NAMALWA (cell line): ENCODE measurements at regions not wholly inside any gene's neighbourhood (a gene's known extent, or its start where the extent isn't known, plus 50 kb on each side); places are given as distances from the start of the nearest gene placed in this dataset.
"Not testable (repeated sequence)": the region's sequence is repeated elsewhere in the genome, so short reads cannot be mapped to it uniquely, and the experiment has no call there.

Source experiments
- DNase-seq: peaks from one replicate; pipeline ENCODE4 v3.0.0-alpha.2; 2015; ENCODE audit warnings: low spot score

DNA sequence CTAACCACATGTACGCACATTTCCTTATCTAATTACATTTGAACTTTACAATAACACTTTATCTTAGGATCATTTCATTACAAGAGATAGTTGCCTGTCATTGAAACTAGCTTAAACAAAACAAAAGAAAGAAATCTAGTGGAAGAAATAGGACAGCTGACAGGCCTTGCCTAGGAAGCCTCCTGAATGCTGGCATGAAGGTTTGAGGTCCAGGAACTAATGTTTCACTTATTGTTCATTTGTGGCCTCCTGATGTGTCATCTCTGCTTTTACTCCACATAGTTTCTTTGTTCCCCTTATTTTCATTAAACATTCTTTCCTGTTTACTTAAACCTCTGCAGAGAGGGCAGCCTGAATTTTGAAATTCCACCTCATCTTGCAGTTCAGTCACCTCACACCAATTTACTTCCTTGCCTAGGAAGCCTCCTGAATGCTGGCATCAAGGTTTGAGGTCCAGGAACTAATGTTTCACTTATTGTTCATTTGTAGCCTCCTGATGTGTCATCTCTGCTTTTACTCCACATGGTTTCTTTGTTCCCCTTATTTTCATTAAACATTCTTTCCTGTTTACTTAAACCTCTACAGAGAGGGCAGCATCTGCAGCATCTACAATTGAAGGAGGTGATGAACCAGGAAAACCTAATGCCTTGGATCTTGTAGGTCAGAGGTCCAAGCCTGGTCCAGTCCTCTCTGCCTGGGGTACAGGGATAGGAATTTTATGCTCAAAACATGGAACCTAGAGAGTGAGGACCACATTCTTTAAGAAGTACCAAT lies 319.2 kb downstream of the SPATA31A1 start:
- not testable (repeated sequence) for DNase-seq

DNA sequence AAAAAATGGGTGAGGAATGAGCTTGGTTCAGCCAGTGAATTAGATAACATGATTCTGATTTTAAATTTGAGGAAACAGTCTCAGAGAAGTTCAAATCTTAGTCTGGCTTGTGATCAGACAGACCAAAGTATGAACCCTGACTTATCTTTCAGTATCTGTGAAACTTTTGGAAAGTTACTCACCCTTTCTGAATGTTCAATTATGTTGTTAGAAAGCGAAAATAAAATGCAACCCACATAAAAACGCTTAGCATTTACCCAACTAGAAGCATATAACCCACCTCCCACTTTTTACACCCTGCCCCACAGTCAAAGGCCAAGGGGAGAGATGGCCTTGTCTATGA lies 319.7 kb downstream of the SPATA31A1 start:
- DNase-seq: not testable (repeated sequence)

DNA sequence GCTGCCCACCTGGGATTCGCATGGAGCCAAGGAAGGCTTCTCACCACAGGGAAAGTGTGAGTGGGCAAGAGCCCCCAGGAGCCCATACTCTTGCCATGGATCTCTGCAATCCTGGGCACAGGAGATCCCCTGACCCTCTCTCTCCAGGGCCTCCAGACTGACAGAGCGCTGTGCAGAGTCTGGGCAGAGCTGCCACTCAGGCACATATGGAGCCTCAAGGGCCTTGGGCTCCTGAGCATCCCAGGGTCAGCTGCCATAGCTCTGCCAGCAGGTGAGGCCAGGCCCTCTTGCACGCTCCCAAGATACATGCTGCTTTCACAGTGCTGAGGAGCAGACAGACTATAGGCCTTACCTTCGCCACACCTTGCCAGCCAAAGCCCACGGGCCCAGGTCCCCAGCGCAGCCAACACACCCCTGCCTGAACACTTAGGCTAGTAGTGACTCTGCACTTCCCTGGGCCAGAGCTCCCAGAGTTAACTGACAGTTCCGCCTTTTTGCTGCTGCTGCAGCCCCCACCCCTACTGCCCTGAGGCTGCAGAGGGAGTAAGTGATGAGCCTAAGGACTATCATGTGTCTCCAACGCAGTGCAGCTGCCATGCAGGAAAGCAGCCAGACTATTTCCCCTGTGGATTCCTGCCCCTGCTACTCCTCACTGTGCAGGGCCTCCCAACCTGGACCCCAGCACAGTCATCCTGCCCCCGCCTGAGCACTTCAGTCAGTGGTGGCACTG lies 323.2 kb downstream of the SPATA31A1 start:
- DNase-seq: not testable (repeated sequence)

DNA sequence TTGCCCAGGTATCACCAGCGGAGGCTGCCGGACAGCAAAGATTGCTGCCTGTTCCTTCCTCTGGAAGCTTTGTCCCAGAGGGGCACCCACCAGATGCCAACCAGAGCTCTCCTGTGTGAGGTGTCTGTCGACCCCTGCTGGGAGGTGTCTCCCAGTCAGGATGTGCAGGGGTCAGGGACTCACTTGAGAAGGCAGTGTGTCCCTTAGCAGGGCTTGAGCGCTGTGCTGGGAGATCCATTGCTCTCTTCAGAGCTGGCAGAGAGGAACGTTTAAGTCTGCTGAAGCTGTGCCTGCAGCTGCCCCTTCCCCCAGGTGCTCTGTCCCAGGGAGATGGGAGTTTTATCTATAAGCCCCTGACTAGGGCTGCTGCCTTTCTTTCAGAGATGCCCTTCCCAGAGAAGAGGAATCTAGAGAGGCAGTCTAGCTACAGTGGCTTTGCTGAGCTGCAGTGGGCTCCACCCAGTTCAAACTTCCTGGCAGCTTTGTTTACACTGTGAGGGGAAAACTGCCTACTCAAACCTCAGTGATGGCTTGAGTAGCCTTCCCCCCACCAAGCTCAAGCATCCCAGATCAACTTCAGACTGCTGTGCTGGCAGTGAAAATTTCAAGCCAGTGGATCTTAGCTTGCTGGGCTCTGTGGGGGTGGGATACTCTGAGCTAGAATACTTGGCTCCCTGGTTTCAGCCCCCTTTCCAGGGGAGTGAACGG lies 325.4 kb downstream of the SPATA31A1 start:
- not testable (repeated sequence) for DNase-seq

DNA sequence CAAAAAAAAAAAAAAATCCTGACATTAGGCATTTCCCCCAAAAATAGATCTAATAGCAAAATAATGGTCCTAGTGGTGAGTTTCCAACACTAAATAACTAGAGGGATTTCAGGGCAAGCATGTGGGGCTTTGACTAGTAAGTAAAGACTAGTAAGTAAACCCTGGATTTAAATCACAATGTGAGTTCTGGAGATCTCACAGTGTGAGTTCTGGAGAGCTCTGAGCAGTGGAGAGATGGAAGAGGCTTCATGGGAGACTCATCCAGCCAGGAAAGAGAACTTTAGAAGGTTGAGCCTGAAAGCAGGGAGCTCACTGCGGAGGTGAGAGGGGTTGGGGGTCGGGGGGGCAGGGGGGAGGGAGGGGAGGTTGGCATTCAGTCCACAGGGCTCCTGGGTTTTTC lies 373.4 kb downstream of the SPATA31A1 start:
- DNase-seq: not testable (repeated sequence)

DNA sequence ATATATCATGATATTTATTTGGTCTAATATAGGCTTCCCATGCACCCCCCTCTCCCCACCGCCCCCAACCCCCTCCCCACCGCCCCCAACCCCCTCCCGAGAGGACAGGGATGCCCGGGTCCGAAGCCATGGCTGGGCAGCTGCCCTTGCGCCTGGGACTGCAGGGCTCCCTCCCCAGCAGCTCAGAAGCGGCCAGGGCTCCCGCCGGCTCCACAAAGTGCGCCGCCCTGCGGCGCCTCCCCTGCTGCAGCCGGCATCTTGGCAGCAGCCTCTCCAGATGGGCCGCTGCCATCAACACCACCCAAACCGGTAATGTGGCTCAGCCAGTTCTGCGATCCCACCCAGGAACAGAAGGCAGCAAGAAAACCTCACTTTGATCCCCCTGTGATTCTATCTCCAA lies 389.4 kb downstream of the SPATA31A1 start:
- DNase-seq: not testable (repeated sequence)

DNA sequence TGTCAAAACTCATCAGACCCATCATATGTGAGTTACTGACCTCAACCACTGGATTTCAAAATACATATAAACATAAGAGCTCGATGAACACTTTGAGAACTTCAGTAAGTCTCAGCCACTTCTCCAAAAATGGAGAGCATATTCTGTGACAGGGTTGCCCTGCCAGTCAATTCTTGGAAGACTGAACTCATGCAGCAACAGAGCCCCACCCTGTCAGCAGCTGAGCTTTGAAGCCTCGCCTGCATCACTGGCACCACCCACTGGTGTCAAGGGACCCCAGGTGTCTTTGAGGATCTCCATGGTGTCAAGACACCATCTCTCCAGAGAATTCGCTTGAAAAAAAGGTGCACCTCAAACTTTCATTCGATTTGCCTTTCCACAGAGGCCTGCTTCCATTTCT lies 420.1 kb downstream of the SPATA31A1 start:
- DNase-seq: not testable (repeated sequence)

DNA sequence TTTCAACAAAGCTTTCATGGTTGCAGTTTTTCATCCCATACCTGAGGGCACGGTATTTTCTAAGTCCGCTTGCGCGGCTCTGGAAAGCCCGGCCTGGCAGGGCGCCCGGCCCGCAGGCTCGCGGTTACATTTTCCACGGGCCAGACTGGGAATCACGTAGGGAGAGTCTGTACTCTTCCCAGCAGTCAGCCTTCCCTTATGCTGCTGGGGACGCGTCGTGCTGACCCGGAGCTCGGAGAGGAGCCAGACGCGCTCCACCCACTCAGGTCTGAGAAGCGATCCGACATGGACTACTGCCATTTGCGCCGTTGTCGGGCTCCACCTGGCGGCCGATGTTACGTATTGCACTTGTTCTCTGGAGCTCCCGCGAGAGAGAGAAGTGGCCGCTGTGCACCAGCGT lies 435.9 kb downstream of the SPATA31A1 start:
- DNase-seq: not testable (repeated sequence)

DNA sequence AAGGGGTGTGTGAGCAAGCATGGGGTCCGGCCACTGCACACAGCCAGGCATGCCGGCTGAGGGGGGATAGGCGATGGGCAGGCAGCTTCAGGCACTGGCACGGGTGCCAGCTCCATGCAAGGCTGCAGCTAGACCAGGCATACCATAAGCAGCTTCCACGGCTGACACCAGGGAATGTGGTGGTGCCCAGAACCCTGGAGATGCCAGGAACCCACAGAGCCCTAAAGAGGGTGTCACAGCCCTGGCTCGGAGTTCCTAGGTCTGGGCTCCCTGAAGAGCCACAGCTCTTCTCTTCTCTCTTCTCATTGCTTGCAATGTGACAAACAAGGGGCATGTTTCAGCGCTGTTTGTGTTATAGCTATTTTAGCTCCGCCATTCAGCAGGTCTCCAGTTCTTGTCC lies 442.5 kb downstream of the SPATA31A1 start:
- not testable (repeated sequence) for DNase-seq

DNA sequence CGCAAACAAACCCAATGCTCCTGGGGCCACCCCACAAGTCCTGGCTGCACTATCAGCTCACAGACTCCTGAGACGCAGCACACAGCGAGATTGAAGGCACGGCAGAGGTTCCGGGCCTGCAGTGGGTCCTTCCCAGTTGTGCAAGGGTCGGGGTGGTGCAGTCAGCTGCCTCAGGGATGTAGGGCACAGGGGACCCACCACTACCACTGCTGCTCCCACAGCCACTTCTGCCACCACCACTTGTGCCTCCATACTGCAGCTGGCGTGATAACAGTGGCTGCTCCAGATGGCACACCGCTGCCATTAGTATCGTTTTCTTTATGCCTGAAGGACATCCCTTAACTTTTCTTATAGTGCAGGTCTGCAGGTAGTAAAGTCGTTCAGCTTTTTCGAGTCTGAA lies 443.8 kb downstream of the SPATA31A1 start:
- not testable (repeated sequence) for DNase-seq

DNA sequence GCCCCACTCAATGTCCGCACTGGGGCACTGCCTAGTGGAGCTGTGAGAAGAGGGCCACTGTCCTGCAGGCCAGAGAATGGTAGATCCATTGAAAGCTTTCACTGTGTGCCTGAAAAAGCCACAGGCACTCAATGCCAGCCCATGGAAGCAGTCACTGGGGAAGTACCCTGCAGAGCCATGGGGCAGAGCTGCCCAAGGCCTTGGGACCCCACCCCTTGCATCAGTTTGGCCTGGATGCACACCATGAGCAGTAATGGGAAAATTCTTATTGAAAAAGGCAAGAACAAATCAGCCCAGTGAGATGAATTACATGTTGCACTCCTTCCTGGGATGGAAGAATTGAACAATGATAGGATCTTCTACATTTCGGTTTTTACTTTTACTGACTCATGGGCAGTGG lies 447.1 kb downstream of the SPATA31A1 start:
- not testable (repeated sequence) for DNase-seq

DNA sequence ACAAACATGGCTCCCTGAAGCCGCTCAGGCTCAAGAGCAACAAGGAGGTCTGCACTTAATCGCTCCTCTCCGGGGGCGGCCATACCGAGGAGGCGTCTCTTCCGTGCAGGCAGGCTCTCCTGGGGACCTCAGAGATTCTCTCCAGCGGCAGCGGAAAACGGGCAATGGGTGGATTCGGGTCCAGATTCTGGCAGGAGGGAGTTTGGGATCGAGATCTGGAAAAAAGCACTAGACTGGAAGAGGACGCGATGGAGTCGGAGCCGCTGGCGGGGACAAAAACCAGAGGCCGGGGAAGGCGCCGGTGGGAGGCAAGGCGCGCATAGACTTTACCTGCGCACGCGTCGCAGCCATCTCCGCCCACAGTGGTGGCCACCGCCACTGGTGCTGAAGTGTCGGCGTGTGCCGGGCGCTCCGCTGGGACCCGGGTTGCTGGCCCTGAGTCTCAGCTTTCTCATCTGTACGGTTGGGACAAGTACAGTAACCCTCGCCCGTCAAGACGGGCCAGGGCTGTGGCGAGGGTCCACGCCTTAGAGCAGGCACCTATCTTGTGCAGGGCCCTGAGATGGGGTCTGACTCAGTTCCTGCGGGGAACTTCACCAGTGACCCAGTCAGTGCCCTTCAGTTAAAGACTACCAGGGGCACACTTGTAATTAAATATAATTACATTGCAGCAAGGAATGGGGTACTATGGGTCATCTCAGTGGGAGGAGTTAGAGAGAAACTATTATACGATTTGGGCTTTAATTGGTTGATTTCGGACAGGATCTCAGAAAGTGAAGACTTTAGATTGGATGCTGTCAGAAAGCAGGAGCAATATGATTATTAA lies 454.1 kb downstream of the SPATA31A1 start:
- DNase-seq: peak; percentile 61

DNA sequence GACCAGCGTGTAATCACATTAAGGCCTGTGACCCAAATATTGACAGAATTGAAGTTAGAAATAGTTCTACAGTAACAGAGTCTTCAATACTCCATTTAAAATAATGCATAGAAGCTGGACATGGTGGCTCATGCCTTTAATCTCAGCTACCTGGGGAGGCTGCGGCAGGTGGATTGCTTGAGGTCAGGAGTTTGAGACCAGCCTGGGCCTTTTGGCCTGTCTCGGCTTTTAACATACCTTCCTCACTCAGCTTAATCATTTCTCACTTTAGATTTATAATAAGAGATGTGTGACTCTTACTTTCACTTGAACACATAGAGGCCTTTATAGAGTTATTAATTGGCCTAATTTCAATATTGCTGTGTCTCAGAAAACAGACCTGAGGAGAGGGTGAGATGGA lies 454.9 kb downstream of the SPATA31A1 start:
- not testable (repeated sequence) for DNase-seq

DNA sequence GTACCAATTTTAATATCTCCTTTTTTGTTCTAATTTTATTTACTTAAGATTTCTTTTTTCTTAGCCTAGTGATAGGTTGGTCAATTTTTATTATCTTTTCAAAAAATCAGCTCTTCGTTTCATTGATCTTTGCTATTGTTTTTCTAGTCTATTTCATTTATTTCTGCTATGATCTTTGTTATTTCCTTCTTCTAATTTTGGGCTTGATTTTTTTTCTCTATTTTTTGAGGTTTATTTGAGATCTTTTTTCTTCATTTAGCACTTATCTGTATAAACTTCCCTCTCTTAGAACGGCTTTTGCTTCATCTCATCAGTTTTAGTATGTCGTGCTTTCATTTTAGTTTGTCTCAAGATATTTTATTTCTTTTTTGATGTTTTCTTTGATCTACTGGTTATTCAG lies 456.1 kb downstream of the SPATA31A1 start:
- DNase-seq: not testable (repeated sequence)

DNA sequence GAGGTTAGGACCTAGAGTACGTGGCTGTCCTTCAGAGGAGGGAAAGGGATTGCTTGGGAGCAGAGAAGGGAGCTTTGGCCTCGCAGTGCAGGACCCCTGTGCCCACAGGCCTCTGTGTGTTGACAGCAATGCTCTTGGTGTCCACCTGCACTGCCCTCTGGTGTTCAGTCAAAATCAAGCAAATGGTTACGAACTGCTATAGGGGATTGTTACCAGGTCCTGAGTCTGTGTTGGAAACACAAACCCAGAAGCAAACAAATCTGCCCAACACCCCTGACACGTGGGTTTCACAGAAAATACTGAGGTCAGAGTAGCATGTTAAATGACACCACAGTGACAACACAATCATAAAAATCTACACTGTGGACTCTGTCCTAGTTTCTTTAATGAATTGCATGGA lies 473.0 kb downstream of the SPATA31A1 start:
- peak; percentile 20 for DNase-seq
